ENCODE measurements at regions not wholly inside any gene's neighbourhood (a gene's known extent, or its start where the extent isn't known, plus 50 kb on each side); places are given as distances from the start of the nearest gene placed in this dataset.

- no peaks in the 10 kb centered on the region for H3K79me2 ChIP-seq (replicated peaks; ENCODE audit: insufficient read depth, low read length)
- H3F3A ChIP-seq (ENCODE audit: insufficient read depth, low read length, poor library complexity, severe bottlenecking), result no peaks in the 10 kb centered on the region
- H3K9ac ChIP-seq (ENCODE audit: low read length), result no peak overlapping the region
- H2AFZ ChIP-seq (ENCODE audit: low read depth, low read length), result no peak overlapping the region
- no peak for TF ChIP-seq EP300 (conservative IDR thresholded peaks at IDR 0.05; ENCODE audit: poor library complexity, severe bottlenecking)
- no peak for TF ChIP-seq REST (IDR thresholded peaks at IDR 0.05; ENCODE audit: borderline replicate concordance)
- no peak for TF ChIP-seq CTCF (IDR thresholded peaks at IDR 0.05; ENCODE audit: poor library complexity, severe bottlenecking)
- TF ChIP-seq RAD21 (conservative IDR thresholded peaks at IDR 0.05), result no peak
- peaks cover 4% of the 10 kb centered on the region for H3K9me3 ChIP-seq (ENCODE audit: low read length)
- no peak overlapping the region for H3K4me3 ChIP-seq (ENCODE audit: low read length)
- no peaks in the 10 kb centered on the region for H3K36me3 ChIP-seq (ENCODE audit: insufficient read depth, low read length)
- no peaks in the 10 kb centered on the region for H3K9me2 ChIP-seq (ENCODE audit: insufficient read depth, low read length)
- H3K27me3 ChIP-seq (ENCODE audit: insufficient read depth, low read depth, low read length), result no peaks in the 10 kb centered on the region
- no peak overlapping the region for H3K27ac ChIP-seq (ENCODE audit: low read length)
- H3K4me2 ChIP-seq (ENCODE audit: low read length), result no peak overlapping the region
- H4K20me1 ChIP-seq (ENCODE audit: insufficient read depth), result no peaks in the 10 kb centered on the region
Measured at GRCh38 chr11:70948398-70948797, 304.0 kb downstream of the SHANK2 start.

- Histone ChIP-seq H3K9me2 (ENCODE audit: insufficient read depth, low read length) (no peaks in the 10 kb centered on the region), H3K27ac (ENCODE audit: low read length) (no peak overlapping the region), H3K4me2 (ENCODE audit: low read length) (no peak overlapping the region), H3K36me3 (ENCODE audit: insufficient read depth, low read length) (no peaks in the 10 kb centered on the region), H3K27me3 (ENCODE audit: insufficient read depth, low read depth, low read length) (no peaks in the 10 kb centered on the region), H4K20me1 (ENCODE audit: insufficient read depth) (no peaks in the 10 kb centered on the region), H3K4me3 (ENCODE audit: low read length) (no peak overlapping the region), H2AFZ (ENCODE audit: low read depth, low read length) (no peak overlapping the region), H3K9me3 (ENCODE audit: low read length) (peaks cover 3% of the 10 kb centered on the region), H3K79me2 (replicated peaks; ENCODE audit: insufficient read depth, low read length) (no peaks in the 10 kb centered on the region), H3F3A (ENCODE audit: insufficient read depth, low read length, poor library complexity, severe bottlenecking) (no peaks in the 10 kb centered on the region), H3K9ac (ENCODE audit: low read length) (no peak overlapping the region)
- no peak for TF ChIP-seq MXI1 (conservative IDR thresholded peaks at IDR 0.05; ENCODE audit: poor library complexity, severe bottlenecking)
- no peak for TF ChIP-seq REST (IDR thresholded peaks at IDR 0.05; ENCODE audit: borderline replicate concordance)
- TF ChIP-seq CTCF (IDR thresholded peaks at IDR 0.05; ENCODE audit: poor library complexity, severe bottlenecking), result no peak
- TF ChIP-seq EZH2 (IDR thresholded peaks at IDR 0.05; ENCODE audit: borderline replicate concordance, insufficient read depth, low read length, poor library complexity, severe bottlenecking), result no peak
- no peak for TF ChIP-seq EP300 (conservative IDR thresholded peaks at IDR 0.05; ENCODE audit: poor library complexity, severe bottlenecking)
- TF ChIP-seq SMC3 (conservative IDR thresholded peaks at IDR 0.05; ENCODE audit: poor library complexity), result no peak
- TF ChIP-seq RAD21 (conservative IDR thresholded peaks at IDR 0.05), result no peak
- no peak for TF ChIP-seq POLR2AphosphoS5 (IDR thresholded peaks at IDR 0.05)
- TF ChIP-seq TAF1 (IDR thresholded peaks at IDR 0.05; ENCODE audit: low read depth), result no peak
Measured at GRCh38 chr11:70948855-70949531, 303.4 kb downstream of the SHANK2 start.
